ENCODE measurements at regions not wholly inside any gene's neighbourhood (a gene's known extent, or its start where the extent isn't known, plus 50 kb on each side); places are given as distances from the start of the nearest gene placed in this dataset.

- CTCF ChIA-PET: interaction anchor here (1.0 kb wide), 1 partner anchor 21 kb away, joined by 3 read pairs; no protein-coding TSS in a partner anchor
- DNase-seq: no peak
- H3K27ac Mint-ChIP-seq: no peak overlapping the region
- peaks cover 7% of the 10 kb centered on the region for H3K4me1 Mint-ChIP-seq (ENCODE audit: low read depth)
- intact Hi-C loops (cut with micrococcal nuclease): no loop called here
- H3K36me3 Mint-ChIP-seq (ENCODE audit: low read depth): no peaks in the 10 kb centered on the region
- H3K4me3 Mint-ChIP-seq: no peak overlapping the region
- H3K9me3 Mint-ChIP-seq: no peaks in the 10 kb centered on the region
- H3K27me3 Mint-ChIP-seq (ENCODE audit: low read depth): no peaks in the 10 kb centered on the region
Measured at GRCh38 chr17:62119373-62119772, 54.3 kb upstream of the MED13 start.
